H9 (cell line): ENCODE measurements at regions not wholly inside any gene's neighbourhood (a gene's known extent, or its start where the extent isn't known, plus 50 kb on each side); places are given as distances from the start of the nearest gene placed in this dataset.

ENCODE experiments used
- DNase-seq: peaks from one replicate; pipeline ENCODE4 v3.0.0-alpha.2; 2017
- H2AFZ ChIP-seq: one replicate; pipeline ENCODE4 v1.6.1; 2013; ENCODE audit warnings: mild to moderate bottlenecking, low read length, control low read depth, moderate library complexity
- H2AK5ac ChIP-seq: 2 replicates; pipeline ENCODE4 v1.6.1; 2013; ENCODE audit warnings: low read length, control low read depth, mixed read lengths; ENCODE audit not compliant: insufficient read length
- H2BK120ac ChIP-seq: one replicate; pipeline ENCODE4 v1.6.1; 2013; ENCODE audit warnings: low read depth, mild to moderate bottlenecking, low read length, control low read depth, inconsistent platforms; ENCODE audit not compliant: poor library complexity, severe bottlenecking
- H2BK12ac ChIP-seq: 2 replicates; pipeline ENCODE4 v1.6.1; 2013; ENCODE audit warnings: low read length, control low read depth, mixed read lengths, low read depth; ENCODE audit not compliant: insufficient read length
- H2BK15ac ChIP-seq: 2 replicates; pipeline ENCODE4 v1.6.1; 2013; ENCODE audit warnings: low read depth, low read length, control low read depth
- H2BK20ac ChIP-seq: one replicate; pipeline ENCODE4 v1.6.1; 2013; ENCODE audit warnings: low read depth, mild to moderate bottlenecking, low read length, control low read depth, inconsistent platforms; ENCODE audit not compliant: poor library complexity, severe bottlenecking
- H2BK5ac ChIP-seq: 2 replicates; pipeline ENCODE4 v1.6.1; 2013; ENCODE audit warnings: low read length, control low read depth, mixed read lengths; ENCODE audit not compliant: insufficient read length
- H3K14ac ChIP-seq: 2 replicates; pipeline ENCODE4 v1.6.1; 2013; ENCODE audit warnings: low read length, control low read depth; ENCODE audit not compliant: insufficient read depth
- H3K18ac ChIP-seq: 2 replicates; pipeline ENCODE4 v1.6.1; 2013; ENCODE audit warnings: low read depth, mild to moderate bottlenecking, mixed read lengths, low read length, control low read depth; ENCODE audit not compliant: insufficient read length
- H3K23ac ChIP-seq: 2 replicates; pipeline ENCODE4 v1.6.1; 2013; ENCODE audit warnings: low read length, control low read depth, mixed read lengths, low read depth; ENCODE audit not compliant: insufficient read length
- H3K23me2 ChIP-seq: 2 replicates; pipeline ENCODE4 v1.6.1; 2013; ENCODE audit warnings: low read depth, mild to moderate bottlenecking, mixed read lengths, low read length, control low read depth; ENCODE audit not compliant: insufficient read length, poor library complexity, severe bottlenecking
- H3K27ac ChIP-seq: 2 replicates; pipeline ENCODE4 v1.5.1; 2013; ENCODE audit warnings: low read length, control low read depth, mixed read lengths, low read depth; ENCODE audit not compliant: insufficient read length
- H3K27me3 ChIP-seq: 2 replicates; pipeline ENCODE4 v1.6.1; 2013; ENCODE audit warnings: low read length, control low read depth, inconsistent platforms; ENCODE audit not compliant: insufficient read depth
- H3K4ac ChIP-seq: 2 replicates; pipeline ENCODE4 v1.6.1; 2013; ENCODE audit warnings: low read depth, mild to moderate bottlenecking, control low read depth, inconsistent platforms, low read length, moderate library complexity
- H3K4me1 ChIP-seq: 2 replicates; pipeline ENCODE4 v1.6.1; 2013; ENCODE audit warnings: low read length, control low read depth, inconsistent platforms; ENCODE audit not compliant: insufficient read depth
- H3K4me2 ChIP-seq: 2 replicates; pipeline ENCODE4 v1.6.1; 2013; ENCODE audit warnings: low read length, control low read depth, mixed read lengths; ENCODE audit not compliant: insufficient read length, insufficient read depth
- H3K56ac ChIP-seq: 2 replicates; pipeline ENCODE4 v1.6.1; 2013; ENCODE audit warnings: low read depth, mild to moderate bottlenecking, mixed read lengths, low read length, control low read depth; ENCODE audit not compliant: insufficient read length
- H3K79me1 ChIP-seq: 2 replicates; pipeline ENCODE4 v1.6.1; 2013; ENCODE audit warnings: low read depth, mild to moderate bottlenecking, moderate library complexity, low read length, control low read depth, inconsistent platforms; ENCODE audit not compliant: insufficient read depth, poor library complexity, severe bottlenecking
- H3K79me2 ChIP-seq: 2 replicates; pipeline ENCODE4 v1.6.1; 2013; ENCODE audit warnings: low read length, control low read depth, inconsistent platforms; ENCODE audit not compliant: insufficient read depth
- H3K9ac ChIP-seq: 2 replicates; pipeline ENCODE4 v1.6.1; 2013; ENCODE audit warnings: low read length, control low read depth, mixed read lengths; ENCODE audit not compliant: insufficient read length; ENCODE audit errors: extremely low read depth
- H3K9me3 ChIP-seq: one replicate; pipeline ENCODE4 v1.6.1; 2013; ENCODE audit warnings: low read depth, low read length, inconsistent platforms; ENCODE audit not compliant: control insufficient read depth
- H3T11ph ChIP-seq: one replicate; pipeline ENCODE4 v1.6.1; 2013; ENCODE audit warnings: mild to moderate bottlenecking, low read length, control low read depth, inconsistent platforms
- H4K20me1 ChIP-seq: one replicate; pipeline ENCODE4 v1.6.1; 2013; ENCODE audit not compliant: control insufficient read depth, insufficient read length, insufficient read depth
- H4K5ac ChIP-seq: 2 replicates; pipeline ENCODE4 v1.6.1; 2013; ENCODE audit warnings: low read depth, mild to moderate bottlenecking, mixed read lengths, low read length, control low read depth; ENCODE audit not compliant: insufficient read length
- H4K8ac ChIP-seq: replicated peaks from 2 replicates; pipeline ENCODE4 v1.6.1; 2013; ENCODE audit warnings: low read length, control low read depth, mixed read lengths, low read depth; ENCODE audit not compliant: insufficient read length
- H4K91ac ChIP-seq: 2 replicates; pipeline ENCODE4 v1.6.1; 2013; ENCODE audit warnings: low read depth, mild to moderate bottlenecking, moderate library complexity, mixed read lengths, low read length, control low read depth; ENCODE audit not compliant: insufficient read length
- H3K27ac Mint-ChIP-seq, 3 experiments: 2 replicates in 2 of 3; 3 replicates in 1 of 3; pipeline ENCODE4 v1.8.0; 2020 to 2021; ENCODE audit warnings: mixed read lengths in 3 of 3, mild to moderate bottlenecking in 1 of 3, moderate library complexity in 1 of 3
- H3K27me3 Mint-ChIP-seq: 2 replicates; pipeline ENCODE4 v1.8.0; 2021; ENCODE audit warnings: low read depth, mild to moderate bottlenecking, moderate library complexity, mixed read lengths
- H3K36me3 Mint-ChIP-seq, 3 experiments: 2 replicates in 2 of 3; 3 replicates in 1 of 3; pipeline ENCODE4 v1.8.0; 2020 to 2021; ENCODE audit warnings: low read depth in 3 of 3, mixed read lengths in 3 of 3; ENCODE audit not compliant: insufficient read depth in 1 of 3
- H3K4me1 Mint-ChIP-seq, 2 experiments: 2 replicates each; pipeline ENCODE4 v1.8.0; 2020; ENCODE audit warnings: mixed read lengths in 2 of 2
- H3K4me3 Mint-ChIP-seq, 2 experiments: 2 replicates in 1 of 2; 3 replicates in 1 of 2; pipeline ENCODE4 v1.8.0; 2020 to 2021; ENCODE audit warnings: mild to moderate bottlenecking in 2 of 2, mixed read lengths in 2 of 2, moderate library complexity in 1 of 2
- H3K9me3 Mint-ChIP-seq, 2 experiments: 2 replicates in 1 of 2; 3 replicates in 1 of 2; pipeline ENCODE4 v1.8.0; 2020; ENCODE audit warnings: mild to moderate bottlenecking in 2 of 2, mixed read lengths in 2 of 2, moderate library complexity in 1 of 2
- CTCF ChIP-seq: fragments of 200-600 bp; sonication (generic); conservative IDR thresholded peaks from 3 replicates; pipeline ENCODE4 v1.8.0; 2021; ENCODE audit warnings: antibody characterized with exemption, mild to moderate bottlenecking
- WGBS: extraction: QIAGEN DNeasy Blood & Tissue Kit; methylation state at CpG from one replicate; pipeline ENCODE4 v1.1.7; 2013; ENCODE audit warnings: missing lambda C conversion rate, low lambda C conversion rate, mixed read lengths; ENCODE audit not compliant: insufficient read length; ENCODE audit errors: extremely low coverage; 5-methylcytosine and 5-hydroxymethylcytosine counted together

- Histone ChIP-seq H2AK5ac (no peak overlapping the region), H3K4me2 (no peak overlapping the region), H3K79me1 (no peaks in the 10 kb centered on the region), H2BK120ac (no peak overlapping the region), H4K5ac (no peak overlapping the region), H3K4me1 (no peaks in the 10 kb centered on the region), H3K14ac (no peak overlapping the region), H4K20me1 (no peaks in the 10 kb centered on the region), H3K23me2 (no peaks in the 10 kb centered on the region), H4K8ac (no peak overlapping the region), H4K91ac (no peak overlapping the region), H3K56ac (no peak overlapping the region), H2BK20ac (no peak overlapping the region), H2AFZ (no peak overlapping the region), H2BK12ac (no peak overlapping the region), H3K79me2 (no peaks in the 10 kb centered on the region), H3K27me3 (no peaks in the 10 kb centered on the region), H2BK5ac (no peak overlapping the region), H3K27ac (no peak overlapping the region), H3K18ac (no peak overlapping the region), H3K9ac (no peak overlapping the region), H3K9me3 (peaks cover 6% of the 10 kb centered on the region), H2BK15ac (no peak overlapping the region), H3K23ac (no peak overlapping the region), H3T11ph (no peak overlapping the region), H3K4ac (no peak overlapping the region)
- H3K36me3 Mint-ChIP-seq, result peaks cover 0 to 10% (median 5%) of the 10 kb centered on the region in 3 experiments; a peak in 4 of 7 replicates
- no peak overlapping the region for H3K27ac Mint-ChIP-seq
- TF ChIP-seq CTCF, result no peak
- H3K4me3 Mint-ChIP-seq, result no peak overlapping the region
- H3K4me1 Mint-ChIP-seq, result no peaks in the 10 kb centered on the region
- no peaks in the 10 kb centered on the region for H3K27me3 Mint-ChIP-seq
- H3K9me3 Mint-ChIP-seq, result peaks cover 8 to 15% of the 10 kb centered on the region in 2 experiments; a peak in 4 of 5 replicates
- WGBS, result no CpG with 5 or more reads among the region's 3 CpGs
- DNase-seq, result no peak
Observed at GRCh38 chr10:10779511-10779910, 238.2 kb upstream of the CELF2 start.
